SU-DHL-6 (cell line): ENCODE measurements at regions not wholly inside any gene's neighbourhood (a gene's known extent, or its start where the extent isn't known, plus 50 kb on each side); places are given as distances from the start of the nearest gene placed in this dataset.

ENCODE experiments used
- CTCF ChIP-seq: fragments of 200-600 bp; sonication (generic); IDR thresholded peaks from one replicate; pipeline ENCODE4 v1.5.1; 2017; ENCODE audit warnings: antibody characterized with exemption, mild to moderate bottlenecking, low read length, moderate library complexity; ENCODE audit not compliant: insufficient read depth, poor library complexity, severe bottlenecking
- EZH2phosphoT487 ChIP-seq: fragments of 200-600 bp; sonication (generic), shearing (Covaris generic); conservative IDR thresholded peaks from 2 replicates; pipeline ENCODE4 v1.6.1; 2018; ENCODE audit warnings: mild to moderate bottlenecking, antibody characterized with exemption, low read length, moderate library complexity, mixed read lengths

GRCh38 chr9:106738109-106738508 lies 124.9 kb upstream of the ZNF462 start:
- no peak for TF ChIP-seq CTCF
- TF ChIP-seq EZH2phosphoT487: no peak
